ENCODE measurements at regions not wholly inside any gene's neighbourhood (a gene's known extent, or its start where the extent isn't known, plus 50 kb on each side); places are given as distances from the start of the nearest gene placed in this dataset.
"Not testable (repeated sequence)": the region's sequence is repeated elsewhere in the genome, so short reads cannot be mapped to it uniquely, and the experiment has no call there.

DNA sequence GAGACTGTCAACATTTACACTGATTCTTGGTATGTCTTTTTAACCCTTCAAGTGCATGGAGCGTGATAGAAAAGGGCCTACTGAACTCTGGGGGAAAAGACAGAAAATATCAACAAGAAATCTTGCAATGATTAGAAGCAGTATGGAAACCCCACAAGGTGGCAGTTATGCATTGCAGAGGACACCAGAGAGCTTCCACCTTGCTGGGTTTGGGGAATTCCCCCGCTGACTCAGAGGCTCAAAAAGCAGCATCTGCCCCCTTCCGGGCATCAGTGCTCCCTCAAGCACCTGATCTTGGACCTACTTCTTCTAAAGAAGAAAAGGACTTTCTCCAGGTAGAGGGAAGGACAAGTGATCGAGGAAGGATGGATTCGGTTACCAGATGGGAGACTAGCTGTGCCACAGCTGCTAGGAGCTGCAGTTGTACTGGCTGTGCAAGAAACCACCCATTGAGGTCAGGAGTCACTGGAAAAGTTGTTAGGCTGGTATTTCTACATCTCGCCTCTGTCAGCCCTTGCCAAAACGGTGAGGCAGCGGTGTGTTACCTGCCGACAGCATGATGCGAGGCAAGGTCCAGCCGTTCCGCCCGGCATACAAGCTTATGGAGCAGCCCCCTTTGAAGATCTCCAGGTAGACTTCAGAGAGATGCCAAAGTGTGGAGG is 102.8 kb upstream of the OSBPL11 start:
- not testable (repeated sequence) for DNase-seq

DNA sequence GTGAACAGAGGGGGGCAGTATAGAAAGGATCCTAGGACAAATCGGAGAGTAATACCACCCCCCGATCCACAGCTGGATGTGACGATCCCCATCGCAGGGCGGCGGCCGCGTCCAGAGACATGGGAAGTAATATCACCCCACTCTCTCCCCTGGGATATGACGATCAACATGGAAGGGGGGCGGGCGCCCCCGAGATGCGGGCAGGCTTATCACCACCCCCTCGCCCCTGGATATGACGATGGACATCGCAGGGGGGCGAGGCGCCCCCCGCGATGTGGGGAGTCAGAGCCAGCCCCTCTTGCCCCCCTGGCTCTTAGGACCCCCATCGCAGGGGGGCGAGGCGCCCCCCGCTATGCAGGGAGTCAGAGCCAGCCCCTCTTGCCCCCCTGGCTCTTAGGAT is 120.4 kb upstream of the OSBPL11 start:
- DNase-seq, result no peak

DNA sequence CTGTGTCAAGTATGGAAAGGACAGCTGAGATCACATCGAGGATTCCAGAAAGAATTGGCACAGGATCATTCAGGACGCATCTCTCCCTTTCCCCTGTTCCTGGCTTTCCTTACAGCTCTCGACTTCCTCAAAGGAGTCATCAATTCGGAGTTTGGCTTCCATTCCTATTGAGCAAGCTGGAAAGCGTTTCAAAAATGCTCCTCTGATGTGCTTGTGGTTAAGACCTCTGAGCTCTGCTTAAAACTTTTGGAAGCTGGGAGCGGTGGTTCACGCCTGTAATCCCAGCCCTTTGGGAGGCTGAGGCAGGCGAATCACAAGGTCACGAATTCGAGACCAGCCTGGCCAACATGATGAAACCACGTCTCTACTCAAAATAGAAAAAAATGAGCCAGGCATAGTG is 136.9 kb upstream of the OSBPL11 start:
- not testable (repeated sequence) for DNase-seq

DNA sequence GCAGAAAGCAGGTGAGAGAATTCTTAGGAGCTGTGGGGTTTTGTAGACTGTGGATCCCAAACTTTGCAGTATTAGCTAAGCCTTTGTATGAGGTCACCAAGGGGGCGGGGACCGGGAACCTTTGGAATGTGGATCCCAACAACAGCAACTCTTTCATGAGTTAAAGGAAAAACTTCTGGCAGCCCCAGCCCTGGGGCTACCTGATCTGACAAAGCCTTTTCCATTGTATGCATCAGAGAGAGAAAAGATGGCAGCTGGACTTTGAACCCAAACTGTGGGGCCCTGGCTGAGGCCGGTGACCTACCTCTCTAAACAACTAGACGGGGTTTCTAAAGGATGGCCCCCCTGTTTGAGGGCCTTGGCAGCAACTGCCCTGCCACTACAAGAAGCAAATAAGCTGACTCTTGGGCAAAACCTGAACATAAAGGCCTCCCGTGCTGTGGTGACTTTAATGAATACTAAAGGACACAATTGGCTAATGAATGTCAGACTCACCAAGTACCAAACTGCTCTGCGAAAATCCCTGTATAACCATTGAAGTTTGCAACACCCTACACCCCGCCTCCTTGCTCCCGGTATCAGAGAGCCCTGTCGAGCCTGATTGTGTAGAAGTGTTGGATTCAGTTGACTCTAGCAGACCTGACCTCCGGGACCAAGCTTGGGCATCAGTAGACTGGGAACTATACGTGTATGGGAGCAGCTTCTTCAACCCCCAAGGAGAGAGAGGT is 146.9 kb upstream of the OSBPL11 start:
- not testable (repeated sequence) for DNase-seq

DNA sequence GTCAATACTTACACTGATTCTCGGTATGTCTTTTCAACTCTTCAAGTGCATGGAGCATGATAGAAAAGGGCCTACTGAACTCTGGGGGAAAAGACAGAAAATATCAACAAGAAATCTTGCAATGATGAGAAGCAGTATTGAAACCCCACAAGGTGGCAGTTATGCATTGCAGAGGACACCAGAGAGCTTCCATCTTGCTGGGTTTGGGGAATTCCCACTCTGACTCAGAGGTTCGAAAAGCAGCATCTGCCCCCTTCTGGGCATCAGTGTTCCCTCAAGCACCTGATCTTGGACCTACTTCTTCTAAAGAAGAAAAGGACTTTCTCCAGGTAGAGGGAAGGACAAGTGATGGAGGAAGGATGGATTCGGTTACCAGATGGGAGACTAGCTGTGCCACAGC is 147.5 kb upstream of the OSBPL11 start:
- DNase-seq, result peak; percentile 13

DNA sequence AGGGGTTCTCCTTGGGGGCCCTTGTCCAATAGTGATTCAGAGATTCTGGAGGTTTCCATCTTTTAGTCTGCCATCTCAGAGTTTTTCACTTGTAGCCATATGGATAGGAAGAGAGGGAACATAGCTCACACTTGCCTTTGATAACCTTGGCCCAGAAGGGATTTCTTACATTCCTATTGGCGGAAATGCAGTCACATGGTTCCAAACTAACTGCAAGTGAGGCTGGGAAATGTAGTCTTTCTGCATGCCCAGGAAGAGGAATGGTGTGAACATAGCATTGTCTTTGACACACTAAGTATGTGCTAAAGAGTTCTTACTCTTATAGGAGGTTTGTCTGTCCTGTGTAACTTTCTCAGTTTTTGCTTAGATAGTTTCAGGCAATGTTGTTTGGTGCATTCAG is 161.8 kb upstream of the OSBPL11 start:
- not testable (repeated sequence) for DNase-seq

DNA sequence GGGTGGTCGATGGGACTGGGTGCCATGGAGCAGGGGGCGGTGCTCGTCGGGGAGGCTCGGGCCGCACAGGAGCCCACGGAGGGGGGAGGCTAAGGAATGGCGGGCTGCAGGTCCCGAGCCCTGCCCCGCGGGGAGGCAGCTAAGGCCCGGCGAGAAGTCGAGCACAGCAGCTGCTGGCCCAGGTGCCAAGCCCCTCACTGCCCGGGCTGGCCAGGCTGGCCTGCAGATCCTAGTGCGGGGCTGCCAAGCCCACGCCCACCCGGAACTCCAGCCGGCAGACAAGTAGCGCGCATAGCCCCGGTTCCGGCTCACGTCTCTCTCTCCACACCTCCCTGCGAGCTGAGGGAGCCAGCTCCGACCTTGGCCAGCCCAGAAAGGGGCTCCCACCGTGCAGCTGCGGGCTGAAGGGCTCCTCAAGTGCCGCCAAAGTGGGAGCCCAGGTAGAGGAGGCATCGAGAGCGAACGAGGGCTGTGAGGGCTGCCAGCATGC is 163.4 kb upstream of the OSBPL11 start:
- DNase-seq, result not testable (repeated sequence)

DNA sequence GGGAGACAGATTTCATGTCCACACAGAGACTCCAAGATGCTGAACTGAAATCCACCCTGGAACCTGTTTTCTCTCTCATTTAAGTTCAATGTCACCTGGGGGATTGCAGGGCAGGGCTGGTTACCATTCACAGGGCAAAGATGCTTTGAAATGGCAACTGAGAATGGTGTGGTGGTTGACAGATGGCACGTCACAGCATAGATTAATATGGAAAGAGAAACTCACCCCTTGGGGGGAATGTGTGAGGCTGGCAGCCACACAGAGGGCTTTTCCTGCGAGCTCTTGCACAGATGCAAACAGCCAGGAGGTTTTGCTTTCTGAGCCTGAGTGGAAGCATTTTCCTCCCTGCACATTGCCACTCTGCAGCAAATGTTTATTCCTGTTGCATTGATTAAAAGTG is 167.3 kb upstream of the OSBPL11 start:
- not testable (repeated sequence) for DNase-seq

DNA sequence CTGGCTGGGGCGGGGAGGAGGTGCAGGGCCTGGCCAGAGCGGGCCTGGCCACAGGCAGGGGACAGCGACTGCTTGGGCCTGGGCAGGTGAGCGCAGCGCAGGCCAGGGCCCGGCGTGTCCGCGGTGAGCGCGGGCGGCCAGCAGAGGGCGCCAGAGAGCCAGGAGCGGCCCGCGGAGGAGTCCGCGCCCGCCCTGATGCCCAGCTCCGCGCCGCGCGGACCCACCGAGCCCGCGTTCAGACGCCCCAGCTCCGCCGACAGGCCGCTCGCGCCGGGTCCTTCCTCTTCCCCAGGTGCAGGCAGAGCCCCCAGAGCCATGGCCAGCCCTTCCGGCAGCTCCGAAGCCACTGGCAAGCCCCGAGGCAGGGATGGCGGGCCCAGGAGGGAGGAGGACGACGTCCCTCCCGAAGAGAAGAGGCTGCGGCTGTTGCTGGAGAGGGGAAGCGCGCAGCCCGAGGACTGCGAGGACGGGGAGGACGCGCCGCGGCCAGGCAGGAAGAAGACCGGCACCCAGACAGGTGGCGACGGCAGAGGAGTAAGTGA is 171.1 kb upstream of the OSBPL11 start:
- DNase-seq, result peak; percentile 50

DNA sequence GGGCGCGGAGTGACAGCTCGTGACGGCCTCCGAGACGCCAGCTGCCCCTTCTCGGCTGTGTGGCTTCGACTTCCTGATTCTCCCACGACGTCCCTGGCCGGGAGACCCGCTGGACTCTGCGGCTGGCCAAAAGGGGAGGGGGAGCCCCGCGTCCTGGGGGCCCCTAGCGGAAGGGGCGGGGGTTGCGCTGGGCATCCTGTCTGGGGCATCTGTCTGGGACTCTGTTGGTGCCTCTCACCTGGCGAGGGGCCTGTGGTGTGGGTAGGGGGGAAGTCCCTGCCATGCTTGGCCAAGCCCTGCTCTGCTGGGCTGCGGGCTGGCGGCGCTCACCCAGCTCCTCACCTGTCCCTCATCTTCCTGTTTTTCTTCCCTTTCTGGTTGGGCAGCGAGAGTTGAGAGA is 171.6 kb upstream of the OSBPL11 start:
- DNase-seq, result not testable (repeated sequence)

DNA sequence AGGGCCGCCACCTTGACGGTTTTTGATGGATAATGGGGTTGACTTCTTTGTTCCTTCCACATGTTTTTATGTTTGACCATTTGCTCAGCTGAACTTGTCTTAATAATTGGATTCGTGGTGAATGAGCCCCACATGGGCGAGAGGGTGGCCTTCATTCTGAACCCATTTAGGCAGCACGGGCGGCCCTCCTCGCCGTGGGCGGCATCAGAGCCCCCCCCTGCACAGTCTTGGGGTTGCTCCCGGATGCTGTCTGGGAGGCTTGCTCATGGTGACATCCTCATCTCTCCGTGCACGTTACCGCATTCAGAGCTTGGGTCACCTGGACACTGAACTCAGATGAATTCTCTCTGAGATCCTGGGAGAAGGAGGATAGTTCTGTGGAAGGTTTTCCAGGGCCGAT is 172.3 kb upstream of the OSBPL11 start:
- no peak for DNase-seq

DNA sequence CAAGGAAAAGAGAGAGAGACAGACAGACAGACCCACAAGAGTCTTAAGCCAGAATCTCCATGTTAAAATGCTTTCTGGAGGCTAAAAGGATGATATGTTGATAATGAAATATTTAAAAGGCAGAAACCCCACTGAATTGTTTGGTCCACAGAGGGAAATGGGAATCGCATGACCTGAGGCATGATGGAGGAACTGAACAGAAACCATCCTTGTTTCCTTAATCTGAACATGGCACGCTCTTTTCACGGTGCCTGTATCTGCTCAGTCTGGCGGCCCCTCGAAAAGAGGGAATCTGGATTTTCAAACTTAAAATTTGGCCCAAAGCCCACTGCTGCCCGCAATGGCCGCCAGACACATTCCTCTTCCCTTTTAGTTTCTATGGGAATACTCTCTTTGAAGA is 173.5 kb upstream of the OSBPL11 start:
- DNase-seq, result not testable (repeated sequence)

DNA sequence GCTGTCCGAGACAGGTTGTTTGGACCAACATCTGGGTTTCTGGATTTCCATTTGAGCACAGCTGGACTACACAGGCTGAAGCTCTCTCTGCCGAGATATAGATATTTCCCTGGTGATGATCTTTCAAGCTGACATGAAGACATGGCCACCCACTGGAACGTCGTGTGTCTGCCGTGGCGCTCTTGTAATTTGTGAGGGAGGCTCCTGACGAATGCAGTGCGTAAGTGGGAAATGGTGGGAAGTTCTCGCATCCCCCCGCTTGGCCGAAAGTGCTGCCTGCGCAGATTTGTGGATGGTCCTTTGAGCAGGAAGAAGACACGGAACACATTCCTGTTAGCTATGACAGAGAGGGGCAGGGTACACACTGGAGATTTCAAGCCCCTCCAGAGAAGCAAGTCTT is 176.2 kb upstream of the OSBPL11 start:
- not testable (repeated sequence) for DNase-seq

DNA sequence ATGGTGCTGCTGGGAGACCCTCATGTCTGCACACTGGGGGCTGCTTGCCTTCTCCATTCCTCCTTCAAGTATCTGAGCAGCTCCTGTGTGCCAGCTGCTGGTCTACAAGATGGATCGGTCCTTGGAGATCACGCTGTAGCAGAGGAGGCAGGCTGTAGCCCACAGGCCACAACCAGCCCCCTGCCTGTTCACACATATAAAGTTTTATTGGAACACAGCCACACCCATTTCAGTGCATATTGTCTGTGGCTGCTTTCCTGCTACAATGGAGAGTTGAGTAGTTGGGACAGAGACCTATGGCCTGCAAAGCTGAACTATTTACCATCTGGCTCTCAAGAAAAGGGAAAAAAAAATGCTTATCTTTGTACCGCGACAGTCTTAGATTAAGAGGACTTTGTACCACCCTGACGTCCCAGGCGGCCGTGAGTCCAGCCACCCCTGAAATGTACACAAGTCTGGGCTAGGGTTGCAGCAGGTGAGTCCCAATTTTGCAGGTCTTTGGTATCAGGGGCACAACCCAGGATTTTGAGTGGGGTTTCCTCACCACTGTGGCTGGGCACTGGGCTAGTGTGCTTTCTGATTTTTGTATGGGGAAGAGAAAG is 179.2 kb upstream of the OSBPL11 start:
- not testable (repeated sequence) for DNase-seq

DNA sequence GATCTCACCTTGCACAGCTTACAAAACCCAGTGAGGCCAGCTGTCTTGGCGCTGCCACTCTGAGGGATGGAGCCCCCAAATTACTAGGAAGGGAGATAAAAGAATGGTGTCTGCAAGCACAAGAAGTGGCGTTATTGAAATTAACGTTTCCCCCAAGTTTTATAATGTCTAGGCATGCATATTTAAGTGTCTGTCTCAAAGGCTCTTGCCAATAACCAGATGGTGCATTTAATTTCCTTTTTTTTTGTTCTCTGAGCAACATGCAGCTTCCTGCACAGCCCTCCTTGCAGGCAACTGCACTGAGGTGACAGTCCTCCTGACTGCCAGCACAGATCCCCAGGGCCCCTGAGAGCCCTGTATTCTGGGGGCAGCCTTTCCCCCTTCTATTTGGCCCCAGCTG is 179.8 kb upstream of the OSBPL11 start:
- DNase-seq, result not testable (repeated sequence)

DNA sequence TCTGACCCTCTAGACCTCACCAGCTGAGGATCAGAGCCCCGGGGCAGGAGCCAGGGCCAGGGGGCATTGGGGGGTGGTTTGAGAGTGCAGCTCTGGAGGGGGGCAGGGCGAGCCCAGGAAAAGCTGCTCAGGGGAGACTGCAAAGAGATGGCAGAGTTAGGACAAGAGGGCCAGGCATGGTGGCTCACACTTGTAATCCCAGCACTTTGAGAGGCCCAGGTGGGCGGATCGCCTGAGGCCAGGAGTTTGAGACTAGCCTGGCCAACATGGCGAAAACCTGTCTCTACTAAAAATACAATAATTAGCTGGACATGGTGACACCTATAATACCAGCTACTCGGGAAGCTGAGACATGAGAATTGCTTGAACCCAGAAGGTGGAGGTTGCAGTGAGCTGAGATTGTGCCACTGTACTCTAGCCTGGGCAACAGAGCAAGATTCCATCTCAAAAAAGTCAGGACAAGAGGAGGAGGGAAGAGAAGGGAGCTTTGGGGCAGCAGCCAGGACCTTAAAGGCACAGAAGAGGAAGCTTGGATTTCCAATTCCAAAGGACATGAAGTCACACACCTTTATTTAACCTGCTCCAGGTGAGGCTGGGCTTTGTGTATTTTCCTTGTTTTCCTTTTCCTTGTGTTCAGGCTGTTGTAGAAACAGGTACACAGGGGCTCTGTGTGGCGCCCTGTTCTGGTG is 180.5 kb upstream of the OSBPL11 start:
- not testable (repeated sequence) for DNase-seq

DNA sequence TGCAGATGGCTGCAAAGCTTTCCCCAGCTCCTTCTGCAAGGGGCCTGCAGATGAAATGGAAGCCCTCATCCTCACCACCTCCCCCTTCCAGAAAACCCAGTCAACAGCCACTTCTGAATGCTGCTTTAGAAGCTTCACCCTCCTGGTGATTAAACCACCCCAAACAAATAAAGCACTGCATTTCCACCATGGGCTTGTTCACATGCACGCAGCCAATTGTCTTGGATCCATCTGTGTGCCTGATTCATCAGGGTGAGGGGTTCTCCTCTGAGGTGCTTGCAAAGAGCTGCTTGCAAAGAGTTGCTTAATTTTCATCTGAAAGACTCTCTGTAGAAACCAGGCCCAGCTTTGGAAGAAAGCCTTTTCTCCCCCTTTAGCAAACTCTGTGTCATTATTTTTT is 184.0 kb upstream of the OSBPL11 start:
- not testable (repeated sequence) for DNase-seq

DNA sequence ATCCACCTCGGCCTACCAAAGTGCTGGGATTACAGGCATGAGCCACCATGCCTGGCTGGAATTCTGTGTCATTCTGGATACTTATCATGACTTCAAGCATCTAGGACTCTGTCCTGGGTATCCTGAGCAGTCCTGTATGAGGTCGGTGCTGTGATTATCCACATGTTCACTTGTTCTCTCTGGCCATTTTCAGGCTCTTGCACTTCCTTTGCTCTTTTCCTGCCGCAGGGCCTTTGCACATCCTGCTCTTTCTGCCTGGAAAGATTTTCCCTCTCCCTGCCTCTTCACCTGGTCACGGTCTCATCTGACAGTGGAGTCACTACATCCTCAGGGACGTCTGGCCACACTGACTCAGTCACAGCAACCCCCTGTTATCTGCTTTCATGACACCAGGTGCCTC is 184.6 kb upstream of the OSBPL11 start:
- DNase-seq, result not testable (repeated sequence)

DNA sequence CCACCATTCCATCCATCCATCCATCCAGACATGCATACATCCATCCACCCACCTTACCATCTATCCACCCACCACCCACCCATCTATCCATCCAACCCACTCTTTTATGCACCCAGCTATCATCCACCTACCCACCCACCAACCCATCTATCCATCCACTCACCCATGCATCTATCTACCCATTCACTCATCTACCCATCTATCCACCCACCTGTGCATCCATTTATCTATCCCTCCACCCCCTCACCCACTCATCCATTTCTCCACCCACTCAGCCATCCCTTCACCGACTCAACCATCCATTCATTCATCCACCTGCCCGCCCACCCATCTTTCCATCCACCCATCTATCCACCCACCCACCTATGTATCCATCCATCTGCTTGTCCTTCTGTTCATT is 186.4 kb upstream of the OSBPL11 start:
- not testable (repeated sequence) for DNase-seq

DNA sequence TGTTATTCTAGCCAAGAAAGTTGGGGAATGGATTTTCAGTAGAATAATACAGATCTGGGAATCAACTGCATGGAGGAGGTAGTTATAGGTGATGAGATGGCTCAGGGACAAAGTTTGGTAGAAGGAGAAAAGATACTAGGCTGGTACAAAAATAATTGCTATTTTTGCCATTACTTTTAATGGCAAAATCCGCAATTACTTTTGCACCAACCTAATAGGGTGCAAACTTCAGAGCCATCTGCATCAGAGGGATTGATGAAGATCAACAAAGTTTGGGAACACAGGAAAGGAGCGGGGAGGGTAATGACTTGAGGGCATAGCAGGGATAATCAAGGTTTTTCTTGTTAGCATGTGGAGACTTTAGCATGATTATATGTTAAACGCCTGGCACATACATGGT is 178.7 kb upstream of the ROPN1B start:
- DNase-seq, result not testable (repeated sequence)

DNA sequence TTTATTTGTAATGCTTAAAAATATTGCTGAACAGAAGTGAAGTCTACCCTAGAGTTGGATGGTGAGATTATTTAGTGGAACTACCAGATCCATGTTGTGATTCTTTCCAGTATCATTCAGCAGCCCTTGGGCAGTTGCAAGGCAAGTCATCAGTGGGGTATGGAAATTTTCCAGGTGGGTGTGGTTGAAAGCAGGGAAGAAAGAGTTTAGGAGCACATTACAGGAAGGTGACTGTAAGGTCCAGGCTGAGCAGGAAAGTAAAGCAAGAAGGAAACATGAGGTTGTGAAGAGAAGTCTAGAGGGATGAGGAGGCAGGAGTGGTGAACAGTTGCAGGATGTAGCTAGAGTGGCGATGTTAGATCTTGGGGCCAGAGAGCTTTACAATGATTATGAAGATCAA is 178.0 kb upstream of the ROPN1B start:
- DNase-seq, result not testable (repeated sequence)

DNA sequence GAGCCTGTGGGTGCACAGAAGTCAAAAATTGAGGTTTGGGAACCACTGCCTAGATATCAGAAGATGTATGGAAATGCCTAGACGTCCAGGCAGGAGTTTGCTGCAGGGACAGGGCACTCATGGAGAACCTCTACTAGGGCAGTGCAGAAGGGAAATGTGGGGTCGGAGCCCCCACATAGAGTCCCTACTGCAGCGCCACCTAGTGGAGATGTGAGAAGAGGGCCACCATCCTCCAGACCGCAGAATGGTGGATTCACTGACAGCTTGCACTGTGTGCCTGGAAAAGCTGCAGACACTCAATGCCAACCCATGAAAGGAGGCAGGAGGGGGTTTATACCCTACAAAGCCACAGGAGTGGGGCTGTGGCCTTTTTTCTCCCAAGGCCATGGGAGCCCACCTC is 159.0 kb upstream of the ROPN1B start:
- DNase-seq, result not testable (repeated sequence)

DNA sequence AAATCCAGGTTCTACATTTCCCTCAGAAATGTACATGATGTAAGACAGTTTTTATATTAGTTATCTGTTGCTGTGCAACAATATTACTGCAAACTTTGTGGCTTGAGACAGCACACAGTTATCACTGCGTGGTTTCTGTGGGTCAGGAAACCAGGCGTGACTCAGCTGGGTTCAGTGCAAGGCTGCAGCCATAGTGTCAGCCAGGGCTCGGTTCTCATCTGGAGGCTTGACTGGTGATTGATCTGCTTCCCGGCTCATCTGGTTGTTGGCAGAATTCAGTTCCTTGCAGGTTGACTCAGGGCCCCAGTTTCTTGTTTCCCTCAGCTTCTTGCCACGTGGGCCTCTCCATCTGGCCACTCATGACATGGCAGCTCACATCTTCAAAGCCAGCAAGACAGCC is 146.8 kb upstream of the ROPN1B start:
- DNase-seq, result not testable (repeated sequence)
